H1 (cell line): ENCODE measurements at regions not wholly inside any gene's neighbourhood (a gene's known extent, or its start where the extent isn't known, plus 50 kb on each side); places are given as distances from the start of the nearest gene placed in this dataset.

Experiments used
- CTCF ChIA-PET: fragments of 300-600 bp; sonication (Branson Sonifier 250); formaldehyde crosslinking; loops from one replicate; lab custom pipeline; 2021; ENCODE audit not compliant: partially characterized antibody; lab: Charles Lee
- POLR2A ChIA-PET: fragments of 300-600 bp; sonication (Branson Sonifier 250); formaldehyde crosslinking; loops from one replicate; lab custom pipeline; 2021; ENCODE audit warnings: inconsistent platforms; ENCODE audit not compliant: partially characterized antibody; lab: Charles Lee
- DNase-seq, 2 experiments: peaks; one replicate each; pipeline versions ENCODE4 v3.0.0 to v3.0.0-alpha.2; 2010 to 2022; ENCODE audit warnings: low spot score in 2 of 2, low read depth in 1 of 2, mixed read lengths in 1 of 2
- FAIRE-seq: peaks from 2 replicates; lab custom pipeline; 2011; peaks lifted over from hg19 to GRCh38; lab: Jason Lieb, UNC
- H2AFZ ChIP-seq: 2 replicates; pipeline ENCODE4 v1.8.1; 2012; ENCODE audit warnings: low read length, inconsistent platforms
- H2AK5ac ChIP-seq: 2 replicates; pipeline ENCODE4 v1.6.1; 2013; ENCODE audit warnings: low read depth, low read length
- H2BK120ac ChIP-seq: replicated peaks from 2 replicates; pipeline ENCODE3; 2013; ENCODE audit warnings: low read depth, low read length, inconsistent platforms
- H2BK12ac ChIP-seq: 2 replicates; pipeline ENCODE4 v1.6.1; 2013; ENCODE audit warnings: low read depth, low read length
- H2BK15ac ChIP-seq: 2 replicates; pipeline ENCODE4 v1.6.1; 2013; ENCODE audit warnings: low read length
- H2BK20ac ChIP-seq: 2 replicates; pipeline ENCODE4 v1.6.1; 2013; ENCODE audit warnings: low read length
- H2BK5ac ChIP-seq: 2 replicates; pipeline ENCODE4 v1.6.1; 2013; ENCODE audit warnings: low read depth, low read length
- H3K14ac ChIP-seq: 2 replicates; pipeline ENCODE4 v1.6.1; 2013; ENCODE audit warnings: inconsistent platforms; ENCODE audit not compliant: insufficient read length
- H3K18ac ChIP-seq: 2 replicates; pipeline ENCODE4 v1.6.1; 2013; ENCODE audit warnings: low read length; ENCODE audit errors: extremely low read depth
- H3K23ac ChIP-seq: 2 replicates; pipeline ENCODE4 v1.6.1; 2013; ENCODE audit warnings: inconsistent platforms; ENCODE audit not compliant: insufficient read length
- H3K23me2 ChIP-seq: 2 replicates; pipeline ENCODE4 v1.6.1; 2013; ENCODE audit warnings: low read depth, low read length
- H3K27ac ChIP-seq: 2 replicates; pipeline ENCODE4 v1.6.1; 2011; ENCODE audit warnings: low read depth, low read length, inconsistent platforms
- H3K27me3 ChIP-seq, 4 experiments: replicated peaks in 1 of 4; 1 replicate in 1 of 4; 2 replicates in 3 of 4; pipeline versions ENCODE4 v1.6.1 to v1.8.1; 2011 to 2013; ENCODE audit warnings: low read length in 3 of 4, mild to moderate bottlenecking in 3 of 4, inconsistent platforms in 2 of 4, mixed read lengths in 2 of 4, moderate library complexity in 1 of 4; ENCODE audit not compliant: control insufficient read depth in 3 of 4, insufficient read depth in 3 of 4; ENCODE audit errors: extremely low read depth in 1 of 4
- H3K36me3 ChIP-seq, 4 experiments: 2 replicates each; pipeline versions ENCODE4 v1.6.1 to v1.8.1; 2011 to 2013; ENCODE audit warnings: mild to moderate bottlenecking in 4 of 4, low read length in 3 of 4, moderate library complexity in 2 of 4, control low read depth in 1 of 4, inconsistent platforms in 1 of 4; ENCODE audit not compliant: insufficient read depth in 4 of 4, control insufficient read depth in 2 of 4
- H3K4ac ChIP-seq: replicated peaks from 2 replicates; pipeline ENCODE3; 2013; ENCODE audit warnings: low read length, low read depth, mixed read lengths, inconsistent platforms; ENCODE audit not compliant: insufficient read length
- H3K4me1 ChIP-seq, 4 experiments: replicated peaks in 1 of 4; 1 replicate in 1 of 4; 2 replicates in 3 of 4; pipeline versions ENCODE4 v1.6.1 to v1.8.1; 2011 to 2013; ENCODE audit warnings: low read length in 3 of 4, inconsistent platforms in 2 of 4, mixed read lengths in 1 of 4; ENCODE audit not compliant: insufficient read depth in 4 of 4, control insufficient read depth in 3 of 4
- H3K4me2 ChIP-seq, 2 experiments: 2 replicates each; pipeline versions ENCODE4 v1.6.1 to v1.8.1; 2011 to 2013; ENCODE audit warnings: low read depth in 2 of 2, low read length in 2 of 2, control low read depth in 1 of 2, inconsistent platforms in 1 of 2, mild to moderate bottlenecking in 1 of 2; ENCODE audit not compliant: insufficient read depth in 1 of 2
- H3K4me3 ChIP-seq, 4 experiments: fragments of 200-600, 300-600 bp in 1 of 4; sonication (generic), shearing (Covaris generic), sonication (Bioruptor Twin) in 1 of 4; 2 replicates each; pipeline versions ENCODE4 v1.5.1 to v1.8.1; 2011 to 2016; ENCODE audit warnings: low read length in 4 of 4, low read depth in 3 of 4, control low read depth in 2 of 4, inconsistent platforms in 2 of 4, mild to moderate bottlenecking in 2 of 4, mixed read lengths in 1 of 4, moderate library complexity in 1 of 4; ENCODE audit not compliant: insufficient read depth in 2 of 4; ENCODE audit errors: extremely low read depth in 1 of 4
- H3K56ac ChIP-seq: replicated peaks from 2 replicates; pipeline ENCODE3; 2013; ENCODE audit warnings: low read depth, mild to moderate bottlenecking, mixed read lengths, low read length, inconsistent platforms; ENCODE audit not compliant: insufficient read length
- H3K79me1 ChIP-seq: 2 replicates; pipeline ENCODE4 v1.6.1; 2013; ENCODE audit warnings: low read depth, low read length, control low read depth
- H3K79me2 ChIP-seq, 2 experiments: 2 replicates each; pipeline versions ENCODE4 v1.6.1 to v1.8.1; 2012 to 2013; ENCODE audit warnings: low read length in 2 of 2, mild to moderate bottlenecking in 2 of 2, inconsistent platforms in 1 of 2; ENCODE audit not compliant: insufficient read depth in 2 of 2, control insufficient read depth in 1 of 2
- H3K9ac ChIP-seq, 4 experiments: replicated peaks in 1 of 4; 1 replicate in 1 of 4; 2 replicates in 3 of 4; pipeline versions ENCODE4 v1.6.1 to v1.8.1; 2011 to 2013; ENCODE audit warnings: low read depth in 3 of 4, low read length in 3 of 4, control low read depth in 2 of 4, mild to moderate bottlenecking in 2 of 4, moderate library complexity in 2 of 4, inconsistent platforms in 1 of 4; ENCODE audit errors: extremely low read depth in 1 of 4
- H3K9me3 ChIP-seq, 2 experiments: 2 replicates each; pipeline versions ENCODE4 v1.6.1 to v1.8.1; 2012 to 2013; ENCODE audit warnings: mild to moderate bottlenecking in 2 of 2, moderate library complexity in 2 of 2, control low read depth in 1 of 2, inconsistent platforms in 1 of 2, low read depth in 1 of 2, low read length in 1 of 2, mixed read lengths in 1 of 2; ENCODE audit not compliant: insufficient read depth in 2 of 2
- H4K20me1 ChIP-seq, 2 experiments: replicated peaks in 1 of 2; 2 replicates each; pipeline versions ENCODE3 to v1.8.1; 2011 to 2013; ENCODE audit warnings: inconsistent platforms in 2 of 2, low read length in 2 of 2, mild to moderate bottlenecking in 1 of 2; ENCODE audit not compliant: insufficient read depth in 2 of 2, control insufficient read depth in 1 of 2
- H4K5ac ChIP-seq: 2 replicates; pipeline ENCODE4 v1.6.1; 2013; ENCODE audit warnings: low read length, low read depth, mixed read lengths, inconsistent platforms; ENCODE audit not compliant: insufficient read length
- H4K8ac ChIP-seq: 2 replicates; pipeline ENCODE4 v1.8.0; 2013; ENCODE audit warnings: mild to moderate bottlenecking, moderate library complexity, low read length, inconsistent platforms; ENCODE audit not compliant: insufficient read depth; ENCODE audit errors: extremely low read depth
- H4K91ac ChIP-seq: replicated peaks from 2 replicates; pipeline ENCODE3; 2013; ENCODE audit warnings: low read length, mixed read lengths, inconsistent platforms; ENCODE audit not compliant: insufficient read length
- BRCA1 ChIP-seq: IDR thresholded peaks from 2 replicates; pipeline ENCODE4 v1.6.1; 2012; ENCODE audit warnings: low read depth, low read length, improper control_type of control experiment
- HDAC2 ChIP-seq, 2 experiments: fragments of 300-600 bp in 1 of 2; sonication (generic) in 1 of 2; IDR thresholded peaks; 2 replicates each; pipeline ENCODE4 v1.6.1; 2011 to 2012; ENCODE audit warnings: low read depth in 2 of 2, low read length in 2 of 2, mild to moderate bottlenecking in 2 of 2, moderate library complexity in 2 of 2, borderline replicate concordance in 1 of 2, inconsistent platforms in 1 of 2
- MAX ChIP-seq: IDR thresholded peaks from 2 replicates; pipeline ENCODE4 v1.6.1; 2012; ENCODE audit warnings: inconsistent platforms
- TBP ChIP-seq: IDR thresholded peaks from 2 replicates; pipeline ENCODE4 v1.6.1; 2011; ENCODE audit warnings: low read depth, low read length, improper control_type of control experiment
- WGBS, 2 experiments: shearing (Covaris generic) in 1 of 2; methylation state at CpG; one replicate each; pipeline versions ENCODE4 v1.1.6 to v1.1.7; 2013 to 2015; ENCODE audit warnings: low lambda C conversion rate in 2 of 2, mixed read lengths in 2 of 2, inconsistent platforms in 1 of 2, low coverage in 1 of 2, missing lambda C conversion rate in 1 of 2; ENCODE audit not compliant: insufficient replicate concordance in 2 of 2, insufficient coverage in 1 of 2, insufficient read length in 1 of 2; ENCODE audit errors: extremely low coverage in 1 of 2, missing lambda C conversion rate in 1 of 2; 5-methylcytosine and 5-hydroxymethylcytosine counted together

- CTCF ChIA-PET = interaction anchor here (0.7 kb wide), 1 partner anchor 472 kb away, joined by 3 read pairs; no protein-coding TSS in a partner anchor
- FAIRE-seq = no peak
- TF ChIP-seq MAX = no peak
- no peak for TF ChIP-seq BRCA1
- no peak for TF ChIP-seq TBP
- TF ChIP-seq HDAC2 (IDR thresholded peaks at IDR 0.05; ENCODE audit: borderline replicate concordance in 1 of 2, low read depth in 2 of 2, low read length in 2 of 2) = no peak
Measured at GRCh38 chr20:55142932-55143331, 667.5 kb downstream of the DOK5 start.

More at GRCh38 chr20:55142932-55143331, 667.5 kb downstream of the DOK5 start:
- H2BK15ac ChIP-seq = no peak overlapping the region
- no peaks in the 10 kb centered on the region for H4K20me1 ChIP-seq
- no peak overlapping the region for H4K5ac ChIP-seq
- no peak overlapping the region for H3K14ac ChIP-seq
- H2AK5ac ChIP-seq = no peak overlapping the region
- no peak overlapping the region for H2BK20ac ChIP-seq
- H4K8ac ChIP-seq = no peak overlapping the region
- no peak overlapping the region for H3K18ac ChIP-seq
- H3K4ac ChIP-seq = no peak overlapping the region
- WGBS, 2 experiments = 85% methylated on average over 5 of the region's 5 CpGs; no CpG with 5 or more reads in 1 of the 2 experiments
- H3K9ac ChIP-seq = no peak overlapping the region
- DNase-seq = no peak
- H3K79me1 ChIP-seq = no peaks in the 10 kb centered on the region
- H4K91ac ChIP-seq = no peak overlapping the region
- no peak overlapping the region for H3K23ac ChIP-seq
- no peaks in the 10 kb centered on the region for H3K79me2 ChIP-seq
- no peak overlapping the region for H3K4me3 ChIP-seq
- no peaks in the 10 kb centered on the region for H3K27me3 ChIP-seq
- H2BK12ac ChIP-seq = no peak overlapping the region
- no peak overlapping the region for H3K27ac ChIP-seq
- no peak overlapping the region; the same call in 1 of the 2 replicates for H2AFZ ChIP-seq
- no peaks in the 10 kb centered on the region for H3K4me1 ChIP-seq
- no peak overlapping the region for H3K4me2 ChIP-seq
- no peaks in the 10 kb centered on the region for H3K23me2 ChIP-seq
- no peak overlapping the region for H3K56ac ChIP-seq
- H2BK120ac ChIP-seq = no peak overlapping the region
- no peak overlapping the region for H2BK5ac ChIP-seq
- POLR2A ChIA-PET = no interaction called here
- H3K9me3 ChIP-seq = no peaks in the 10 kb centered on the region
- no peaks in the 10 kb centered on the region for H3K36me3 ChIP-seq
